ENCODE measurements at regions not wholly inside any gene's neighbourhood (a gene's known extent, or its start where the extent isn't known, plus 50 kb on each side); places are given as distances from the start of the nearest gene placed in this dataset.

DNA sequence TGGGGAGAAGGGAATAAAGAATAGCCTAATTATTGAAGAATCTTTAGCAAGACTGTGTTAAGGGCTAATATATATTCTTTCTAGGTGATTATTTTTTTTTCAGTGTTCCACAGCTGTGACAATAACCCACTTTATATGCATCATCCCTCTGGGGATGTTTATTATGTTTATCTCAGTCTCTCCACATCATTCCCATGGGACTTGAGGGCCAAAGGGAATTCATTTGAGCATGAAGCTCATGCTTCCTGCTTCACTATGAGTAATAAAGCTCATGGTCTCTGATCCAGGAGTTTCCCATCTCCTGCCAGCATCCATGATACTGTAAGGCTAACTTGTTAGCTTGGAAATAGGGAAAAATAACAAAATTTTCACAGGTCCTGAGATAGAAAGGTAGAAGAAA is 1888.4 kb downstream of the LRRC4C start (continued):
- TF ChIP-seq YY1 (IDR thresholded peaks at IDR 0.05; ENCODE audit: low read depth), result no peak
- TF ChIP-seq CHD2 (IDR thresholded peaks at IDR 0.05; ENCODE audit: low read length, partially characterized antibody), result no peak
- no peak for TF ChIP-seq RAD21 (IDR thresholded peaks at IDR 0.05; ENCODE audit: low read length)
- no peak for TF ChIP-seq FOXM1 (IDR thresholded peaks at IDR 0.05; ENCODE audit: low read depth)

DNA sequence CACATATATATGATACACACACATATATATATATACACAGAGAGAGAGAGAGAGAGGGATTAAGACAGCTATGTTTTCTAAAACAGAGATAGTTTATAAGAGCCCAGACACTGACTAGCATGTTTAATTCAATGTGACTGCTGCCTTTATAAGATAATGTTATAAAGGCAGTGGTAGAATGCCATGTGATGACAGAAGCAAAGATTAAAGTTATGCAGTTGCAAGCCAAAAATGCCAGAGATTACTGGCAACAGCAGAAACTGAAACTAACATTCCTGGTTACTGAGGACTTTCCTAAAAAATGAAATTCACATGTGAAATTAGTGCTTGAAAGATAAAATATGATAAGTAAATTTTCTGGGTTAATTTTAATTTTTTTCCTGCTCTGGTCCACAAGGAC is 1888.9 kb downstream of the LRRC4C start:
- Histone ChIP-seq H3K9me3 (no peaks in the 10 kb centered on the region), H3K4me2 (no peak overlapping the region), H3K9ac (no peak overlapping the region), H4K20me1 (ENCODE audit: insufficient read depth) (no peaks in the 10 kb centered on the region), H3K36me3 (replicated peaks in 1 of 2; ENCODE audit: control insufficient read depth in 1 of 2, insufficient read depth in 2 of 2, low read length in 1 of 2) (no peaks in the 10 kb centered on the region), H3K4me3 (ENCODE audit: low read depth in 2 of 2, low read length in 1 of 2) (no peak overlapping the region), H2AFZ (ENCODE audit: low read depth) (no peak overlapping the region), H3K79me2 (ENCODE audit: insufficient read depth) (no peaks in the 10 kb centered on the region), H3K27ac (ENCODE audit: low read depth in 2 of 2, low read length in 1 of 2) (no peak overlapping the region), H3K27me3 (ENCODE audit: insufficient read depth) (no peaks in the 10 kb centered on the region), H3K4me1 (ENCODE audit: control insufficient read depth in 1 of 2, insufficient read depth in 2 of 2, low read depth in 1 of 2, low read length in 1 of 2) (peaks cover 0 to 23% of the 10 kb centered on the region in 2 experiments; a peak in 1 of 4 replicates), H3K9me2 (no peaks in the 10 kb centered on the region), H3F3A (replicated peaks; ENCODE audit: insufficient read depth) (no peaks in the 10 kb centered on the region)
- ChIA-PET POLR2A (no interaction called here), CTCF (no interaction called here)
- TF ChIP-seq MEF2A (IDR thresholded peaks at IDR 0.05; ENCODE audit: borderline replicate concordance, low read depth), result no peak
- no peak for TF ChIP-seq POLR2AphosphoS5 (IDR thresholded peaks at IDR 0.05; ENCODE audit: low read depth, low read length)
- TF ChIP-seq NRF1 (IDR thresholded peaks at IDR 0.05; ENCODE audit: low read depth, low read length), result no peak
- TF ChIP-seq USF2 (IDR thresholded peaks at IDR 0.05; ENCODE audit: borderline replicate concordance, low read depth, low read length), result no peak
- TF ChIP-seq FOXM1 (IDR thresholded peaks at IDR 0.05; ENCODE audit: low read depth), result no peak
- TF ChIP-seq TEAD4 (IDR thresholded peaks at IDR 0.05; ENCODE audit: borderline replicate concordance, insufficient read depth), result no peak
- no peak for DNase-seq

DNA sequence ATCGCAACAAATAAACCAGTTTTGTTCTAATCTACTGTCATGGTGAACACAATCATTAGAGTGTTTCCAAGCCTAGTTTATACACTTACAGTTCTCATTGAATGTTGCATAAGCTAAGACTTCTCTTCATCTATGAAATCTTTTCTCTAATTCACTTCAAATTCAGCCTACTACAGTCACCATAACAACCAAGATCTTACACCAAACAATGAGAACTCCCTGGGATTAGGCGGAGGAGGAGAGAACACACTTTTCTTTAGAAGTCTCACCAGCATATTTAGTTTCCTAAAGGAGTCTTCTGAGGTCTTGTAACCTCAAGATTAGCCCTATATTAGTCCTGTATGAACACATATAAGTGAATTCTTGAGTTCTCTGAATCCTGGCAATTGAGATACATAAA is 1889.7 kb downstream of the LRRC4C start:
- H4K20me1 ChIP-seq (ENCODE audit: insufficient read depth), result no peaks in the 10 kb centered on the region
- no peak overlapping the region for H3K4me3 ChIP-seq (ENCODE audit: low read depth in 2 of 2, low read length in 1 of 2)
- DNase-seq, result no peak
- TF ChIP-seq, protein P1, sequence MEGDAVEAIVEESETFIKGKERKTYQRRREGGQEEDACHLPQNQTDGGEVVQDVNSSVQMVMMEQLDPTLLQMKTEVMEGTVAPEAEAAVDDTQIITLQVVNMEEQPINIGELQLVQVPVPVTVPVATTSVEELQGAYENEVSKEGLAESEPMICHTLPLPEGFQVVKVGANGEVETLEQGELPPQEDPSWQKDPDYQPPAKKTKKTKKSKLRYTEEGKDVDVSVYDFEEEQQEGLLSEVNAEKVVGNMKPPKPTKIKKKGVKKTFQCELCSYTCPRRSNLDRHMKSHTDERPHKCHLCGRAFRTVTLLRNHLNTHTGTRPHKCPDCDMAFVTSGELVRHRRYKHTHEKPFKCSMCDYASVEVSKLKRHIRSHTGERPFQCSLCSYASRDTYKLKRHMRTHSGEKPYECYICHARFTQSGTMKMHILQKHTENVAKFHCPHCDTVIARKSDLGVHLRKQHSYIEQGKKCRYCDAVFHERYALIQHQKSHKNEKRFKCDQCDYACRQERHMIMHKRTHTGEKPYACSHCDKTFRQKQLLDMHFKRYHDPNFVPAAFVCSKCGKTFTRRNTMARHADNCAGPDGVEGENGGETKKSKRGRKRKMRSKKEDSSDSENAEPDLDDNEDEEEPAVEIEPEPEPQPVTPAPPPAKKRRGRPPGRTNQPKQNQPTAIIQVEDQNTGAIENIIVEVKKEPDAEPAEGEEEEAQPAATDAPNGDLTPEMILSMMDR (IDR thresholded peaks at IDR 0.05), result no peak
- TF ChIP-seq SIN3A (IDR thresholded peaks at IDR 0.05; ENCODE audit: borderline replicate concordance, low read depth, low read length), result no peak
- TF ChIP-seq ELF1 (IDR thresholded peaks at IDR 0.05), result no peak
- H3K79me2 ChIP-seq (ENCODE audit: insufficient read depth), result no peaks in the 10 kb centered on the region
- H3K4me1 ChIP-seq (ENCODE audit: control insufficient read depth in 1 of 2, insufficient read depth in 2 of 2, low read depth in 1 of 2, low read length in 1 of 2), result peaks cover 0 to 23% of the 10 kb centered on the region in 2 experiments; a peak in 1 of 4 replicates
- 19% methylated on average over 2 of the region's 2 CpGs for WGBS (ENCODE audit: low lambda C conversion rate)
- H3K9me3 ChIP-seq, result no peaks in the 10 kb centered on the region
- no peaks in the 10 kb centered on the region for H3F3A ChIP-seq (replicated peaks; ENCODE audit: insufficient read depth)
- no peak overlapping the region for H3K4me2 ChIP-seq
- no peaks in the 10 kb centered on the region for H3K9me2 ChIP-seq
- ChIA-PET POLR2A (no interaction called here), CTCF (no interaction called here)
- H3K27me3 ChIP-seq (ENCODE audit: insufficient read depth), result no peaks in the 10 kb centered on the region
- no peak overlapping the region for H3K9ac ChIP-seq
- no peak overlapping the region for H3K27ac ChIP-seq (ENCODE audit: low read depth in 2 of 2, low read length in 1 of 2)
- no peaks in the 10 kb centered on the region for H3K36me3 ChIP-seq (replicated peaks in 1 of 2; ENCODE audit: control insufficient read depth in 1 of 2, insufficient read depth in 2 of 2, low read length in 1 of 2)
- H2AFZ ChIP-seq (ENCODE audit: low read depth), result no peak overlapping the region

Data from SK-N-SH (cell line).